Right lobe of liver (tissue), 4 donors: ENCODE measurements at regions not wholly inside any gene's neighbourhood (a gene's known extent, or its start where the extent isn't known, plus 50 kb on each side); places are given as distances from the start of the nearest gene placed in this dataset.

Source experiments
- CTCF ChIP-seq, 4 donors: fragments of 200-600 bp in 3 of 4; fragments of 450-650 bp in 1 of 4; IDR thresholded peaks; one replicate each; pipeline versions ENCODE4 v1.5.1 to v1.8.0; 2016 to 2022; ENCODE audit warnings: antibody characterized with exemption in 4 of 4, mild to moderate bottlenecking in 2 of 4
- POLR2A ChIP-seq: fragments of 450-650 bp; IDR thresholded peaks from one replicate; pipeline ENCODE4 v1.6.1; 2017; ENCODE audit warnings: antibody characterized with exemption, mild to moderate bottlenecking
- donor health status: DM: no; HTN: no; CAD: no.
- donor health status: DM: no; HTN: no; CAD: no.
- donor health status: DM: no; HTN: yes; CAD: no.

- no peak for TF ChIP-seq CTCF (IDR thresholded peaks at IDR 0.05)
- TF ChIP-seq POLR2A, result no peak
Observed at GRCh38 chr10:29136411-29136810, 152.5 kb upstream of the LYZL1 start.
